ENCODE measurements at regions not wholly inside any gene's neighbourhood (a gene's known extent, or its start where the extent isn't known, plus 50 kb on each side); places are given as distances from the start of the nearest gene placed in this dataset.
A peak's percentile ranks its signal among the peaks of the same experiment; 100 is the strongest.

- ChIA-PET CTCF (no interaction called here), POLR2A (no interaction called here)
- peaks cover 0 to 1% (median 0%) of the 10 kb centered on the region in 5 experiments for H3K9me3 ChIP-seq (ENCODE audit: control extremely low read depth in 1 of 5, control insufficient read depth in 4 of 5, insufficient read depth in 2 of 5, low read depth in 1 of 5, low read length in 4 of 5)
- 100% methylated on average over 2 of the region's 4 CpGs for WGBS (ENCODE audit: insufficient coverage)
- no peaks in the 10 kb centered on the region for H3K36me3 ChIP-seq (ENCODE audit: control insufficient read depth in 4 of 4, insufficient read depth in 4 of 4, low read length in 3 of 4)
- H3K27ac ChIP-seq (ENCODE audit: insufficient read depth in 1 of 2, low read depth in 1 of 2, low read length in 2 of 2, poor library complexity in 1 of 2, severe bottlenecking in 2 of 2) = no peak overlapping the region
- H3K4me3 ChIP-seq (ENCODE audit: control insufficient read depth in 1 of 7, extremely low read depth in 1 of 7, insufficient read depth in 4 of 7, low read depth in 2 of 7, low read length in 6 of 7) = no peak overlapping the region
- H3K27me3 ChIP-seq (replicated peaks in 2 of 5; ENCODE audit: control insufficient read depth in 4 of 5, insufficient read depth in 5 of 5, low read length in 4 of 5) = no peaks in the 10 kb centered on the region
- no peak for DNase-seq
- no peaks in the 10 kb centered on the region for H3K4me1 ChIP-seq (ENCODE audit: control extremely low read depth in 1 of 4, control insufficient read depth in 4 of 4, insufficient read depth in 4 of 4, low read length in 3 of 4)
Observed at GRCh38 chr14:85917716-85918115, 387.8 kb downstream of the FLRT2 start.

- Histone ChIP-seq H3K27ac (ENCODE audit: insufficient read depth in 1 of 2, low read depth in 1 of 2, low read length in 2 of 2, poor library complexity in 1 of 2, severe bottlenecking in 2 of 2) (no peak overlapping the region), H3K4me3 (ENCODE audit: control insufficient read depth in 1 of 7, extremely low read depth in 1 of 7, insufficient read depth in 4 of 7, low read depth in 2 of 7, low read length in 6 of 7) (no peak overlapping the region), H3K27me3 (replicated peaks in 2 of 5; ENCODE audit: control insufficient read depth in 4 of 5, insufficient read depth in 5 of 5, low read length in 4 of 5) (no peaks in the 10 kb centered on the region), H3K36me3 (ENCODE audit: control insufficient read depth in 4 of 4, insufficient read depth in 4 of 4, low read length in 3 of 4) (no peaks in the 10 kb centered on the region), H3K9me3 (ENCODE audit: control extremely low read depth in 1 of 5, control insufficient read depth in 4 of 5, insufficient read depth in 2 of 5, low read depth in 1 of 5, low read length in 4 of 5) (peaks cover 0 to 1% (median 0%) of the 10 kb centered on the region in 5 experiments), H3K4me1 (ENCODE audit: control extremely low read depth in 1 of 4, control insufficient read depth in 4 of 4, insufficient read depth in 4 of 4, low read length in 3 of 4) (no peaks in the 10 kb centered on the region)
- WGBS (ENCODE audit: insufficient coverage) = 100% methylated on average over 1 of the region's 2 CpGs
- ChIA-PET POLR2A (no interaction called here), CTCF (no interaction called here)
- DNase-seq = no peak
Observed at GRCh38 chr14:85915711-85916110, 385.8 kb downstream of the FLRT2 start.

- Histone ChIP-seq H3K4me1 (ENCODE audit: control extremely low read depth in 1 of 4, control insufficient read depth in 4 of 4, insufficient read depth in 4 of 4, low read length in 3 of 4) (peaks cover 0 to 5% (median 1%) of the 10 kb centered on the region in 4 experiments), H3K4me3 (ENCODE audit: control insufficient read depth in 1 of 7, extremely low read depth in 1 of 7, insufficient read depth in 4 of 7, low read depth in 2 of 7, low read length in 6 of 7) (no peak overlapping the region), H3K27ac (ENCODE audit: insufficient read depth in 1 of 2, low read depth in 1 of 2, low read length in 2 of 2, poor library complexity in 1 of 2, severe bottlenecking in 2 of 2) (no peak overlapping the region), H3K9me3 (ENCODE audit: control extremely low read depth in 1 of 5, control insufficient read depth in 4 of 5, insufficient read depth in 2 of 5, low read depth in 1 of 5, low read length in 4 of 5) (peaks cover 0 to 1% (median 0%) of the 10 kb centered on the region in 5 experiments), H3K36me3 (ENCODE audit: control insufficient read depth in 4 of 4, insufficient read depth in 4 of 4, low read length in 3 of 4) (no peaks in the 10 kb centered on the region), H3K27me3 (replicated peaks in 2 of 5; ENCODE audit: control insufficient read depth in 4 of 5, insufficient read depth in 5 of 5, low read length in 4 of 5) (no peaks in the 10 kb centered on the region)
- ChIA-PET POLR2A (no interaction called here), CTCF (no interaction called here)
- 100% methylated on average over 3 of the region's 6 CpGs for WGBS (ENCODE audit: insufficient coverage)
- DNase-seq = no peak
Observed at GRCh38 chr14:85912141-85912540, 382.2 kb downstream of the FLRT2 start.

GRCh38 chr14:85911044-85911443, 381.1 kb downstream of the FLRT2 start:
- POLR2A ChIA-PET = no interaction called here
- Histone ChIP-seq H3K27ac (ENCODE audit: insufficient read depth in 1 of 2, low read depth in 1 of 2, low read length in 2 of 2, poor library complexity in 1 of 2, severe bottlenecking in 2 of 2) (no peak overlapping the region), H3K36me3 (ENCODE audit: control insufficient read depth in 4 of 4, insufficient read depth in 4 of 4, low read length in 3 of 4) (no peaks in the 10 kb centered on the region), H3K9me3 (ENCODE audit: control extremely low read depth in 1 of 5, control insufficient read depth in 4 of 5, insufficient read depth in 2 of 5, low read depth in 1 of 5, low read length in 4 of 5) (peaks cover 0 to 1% (median 0%) of the 10 kb centered on the region in 5 experiments), H3K4me1 (ENCODE audit: control extremely low read depth in 1 of 4, control insufficient read depth in 4 of 4, insufficient read depth in 4 of 4, low read length in 3 of 4) (peaks cover 0 to 5% (median 1%) of the 10 kb centered on the region in 4 experiments), H3K27me3 (replicated peaks in 2 of 5; ENCODE audit: control insufficient read depth in 4 of 5, insufficient read depth in 5 of 5, low read length in 4 of 5) (no peaks in the 10 kb centered on the region), H3K4me3 (ENCODE audit: control insufficient read depth in 1 of 7, extremely low read depth in 1 of 7, insufficient read depth in 4 of 7, low read depth in 2 of 7, low read length in 6 of 7) (no peak overlapping the region)
- CTCF ChIA-PET = interaction anchor here (0.6 kb wide), 1 partner anchor 376 kb away, joined by 4 read pairs; no protein-coding TSS in a partner anchor
- no CpG with 5 or more reads among the region's 2 CpGs for WGBS (ENCODE audit: insufficient coverage)
- no peak for DNase-seq

GRCh38 chr14:85909581-85909980, 379.6 kb downstream of the FLRT2 start:
- Histone ChIP-seq H3K27ac (ENCODE audit: insufficient read depth in 1 of 2, low read depth in 1 of 2, low read length in 2 of 2, poor library complexity in 1 of 2, severe bottlenecking in 2 of 2) (no peak overlapping the region), H3K9me3 (ENCODE audit: control extremely low read depth in 1 of 5, control insufficient read depth in 4 of 5, insufficient read depth in 2 of 5, low read depth in 1 of 5, low read length in 4 of 5) (peaks cover 0 to under 1% (median 0%) of the 10 kb centered on the region in 5 experiments), H3K27me3 (replicated peaks in 2 of 5; ENCODE audit: control insufficient read depth in 4 of 5, insufficient read depth in 5 of 5, low read length in 4 of 5) (no peaks in the 10 kb centered on the region), H3K4me3 (ENCODE audit: control insufficient read depth in 1 of 7, extremely low read depth in 1 of 7, insufficient read depth in 4 of 7, low read depth in 2 of 7, low read length in 6 of 7) (no peak overlapping the region), H3K4me1 (ENCODE audit: control extremely low read depth in 1 of 4, control insufficient read depth in 4 of 4, insufficient read depth in 4 of 4, low read length in 3 of 4) (peaks cover 0 to 5% (median 1%) of the 10 kb centered on the region in 4 experiments), H3K36me3 (ENCODE audit: control insufficient read depth in 4 of 4, insufficient read depth in 4 of 4, low read length in 3 of 4) (no peaks in the 10 kb centered on the region)
- DNase-seq = peak in 2 of 3 donors; percentile 11 to 15
- ChIA-PET CTCF (no interaction called here), POLR2A (no interaction called here)

- DNase-seq = no peak
- POLR2A ChIA-PET = no interaction called here
- H3K9me3 ChIP-seq (ENCODE audit: control extremely low read depth in 1 of 5, control insufficient read depth in 4 of 5, insufficient read depth in 2 of 5, low read depth in 1 of 5, low read length in 4 of 5) = no peaks in the 10 kb centered on the region
- H3K27me3 ChIP-seq (replicated peaks in 2 of 5; ENCODE audit: control insufficient read depth in 4 of 5, insufficient read depth in 5 of 5, low read length in 4 of 5) = no peaks in the 10 kb centered on the region
- H3K36me3 ChIP-seq (ENCODE audit: control insufficient read depth in 4 of 4, insufficient read depth in 4 of 4, low read length in 3 of 4) = no peaks in the 10 kb centered on the region
- H3K4me3 ChIP-seq (ENCODE audit: control insufficient read depth in 1 of 7, extremely low read depth in 1 of 7, insufficient read depth in 4 of 7, low read depth in 2 of 7, low read length in 6 of 7) = no peak overlapping the region
- WGBS (ENCODE audit: insufficient coverage) = 100% methylated on average over 1 of the region's 2 CpGs
- CTCF ChIA-PET = interaction anchor here (1.4 kb wide), 1 partner anchor 52 kb away, joined by 3 read pairs; no protein-coding TSS in a partner anchor
- no peak overlapping the region for H3K27ac ChIP-seq (ENCODE audit: insufficient read depth in 1 of 2, low read depth in 1 of 2, low read length in 2 of 2, poor library complexity in 1 of 2, severe bottlenecking in 2 of 2)
- peaks cover 0 to 5% (median 1%) of the 10 kb centered on the region in 4 experiments for H3K4me1 ChIP-seq (ENCODE audit: control extremely low read depth in 1 of 4, control insufficient read depth in 4 of 4, insufficient read depth in 4 of 4, low read length in 3 of 4)
Observed at GRCh38 chr14:85907536-85907935, 377.6 kb downstream of the FLRT2 start.

GRCh38 chr14:85897808-85898207, 367.9 kb downstream of the FLRT2 start:
- Histone ChIP-seq H3K36me3 (ENCODE audit: control insufficient read depth in 4 of 4, insufficient read depth in 4 of 4, low read length in 3 of 4) (no peaks in the 10 kb centered on the region), H3K27ac (ENCODE audit: insufficient read depth in 1 of 2, low read depth in 1 of 2, low read length in 2 of 2, poor library complexity in 1 of 2, severe bottlenecking in 2 of 2) (no peak overlapping the region), H3K27me3 (replicated peaks in 2 of 5; ENCODE audit: control insufficient read depth in 4 of 5, insufficient read depth in 5 of 5, low read length in 4 of 5) (no peaks in the 10 kb centered on the region), H3K4me3 (ENCODE audit: control insufficient read depth in 1 of 7, extremely low read depth in 1 of 7, insufficient read depth in 4 of 7, low read depth in 2 of 7, low read length in 6 of 7) (no peak overlapping the region), H3K4me1 (ENCODE audit: control extremely low read depth in 1 of 4, control insufficient read depth in 4 of 4, insufficient read depth in 4 of 4, low read length in 3 of 4) (no peaks in the 10 kb centered on the region), H3K9me3 (ENCODE audit: control extremely low read depth in 1 of 5, control insufficient read depth in 4 of 5, insufficient read depth in 2 of 5, low read depth in 1 of 5, low read length in 4 of 5) (no peaks in the 10 kb centered on the region)
- no peak for DNase-seq
- CTCF ChIA-PET = no interaction called here
- POLR2A ChIA-PET = no interaction called here

All from common myeloid progenitor, CD34-positive (primary cell).